GM12891 (cell line): ENCODE measurements at regions not wholly inside any gene's neighbourhood (a gene's known extent, or its start where the extent isn't known, plus 50 kb on each side); places are given as distances from the start of the nearest gene placed in this dataset.
"Not testable (repeated sequence)": the region's sequence is repeated elsewhere in the genome, so short reads cannot be mapped to it uniquely, and the experiment has no call there.

Experiments used
- PAX5 ChIP-seq: IDR thresholded peaks from 2 replicates; pipeline ENCODE4 v1.6.1; 2011; ENCODE audit warnings: low read length, moderate library complexity, mild to moderate bottlenecking; ENCODE audit not compliant: insufficient read depth, severe bottlenecking
- POLR2A ChIP-seq: IDR thresholded peaks from 2 replicates; pipeline ENCODE4 v1.6.1; 2011; ENCODE audit warnings: low read depth, low read length, control low read depth
- POLR2AphosphoS5 ChIP-seq: IDR thresholded peaks from 2 replicates; pipeline ENCODE4 v1.6.1; 2011; ENCODE audit warnings: low read depth, low read length, control low read depth
- POU2F2 ChIP-seq: IDR thresholded peaks from 2 replicates; pipeline ENCODE4 v1.6.1; 2011; ENCODE audit warnings: low read depth, mild to moderate bottlenecking, control low read depth, low read length, moderate library complexity
- SPI1 ChIP-seq: IDR thresholded peaks from 2 replicates; pipeline ENCODE4 v1.6.1; 2011; ENCODE audit warnings: low read depth, low read length, control low read depth
- TAF1 ChIP-seq: IDR thresholded peaks from 2 replicates; pipeline ENCODE4 v1.6.1; 2011; ENCODE audit warnings: low read depth, low read length, control low read depth

DNA sequence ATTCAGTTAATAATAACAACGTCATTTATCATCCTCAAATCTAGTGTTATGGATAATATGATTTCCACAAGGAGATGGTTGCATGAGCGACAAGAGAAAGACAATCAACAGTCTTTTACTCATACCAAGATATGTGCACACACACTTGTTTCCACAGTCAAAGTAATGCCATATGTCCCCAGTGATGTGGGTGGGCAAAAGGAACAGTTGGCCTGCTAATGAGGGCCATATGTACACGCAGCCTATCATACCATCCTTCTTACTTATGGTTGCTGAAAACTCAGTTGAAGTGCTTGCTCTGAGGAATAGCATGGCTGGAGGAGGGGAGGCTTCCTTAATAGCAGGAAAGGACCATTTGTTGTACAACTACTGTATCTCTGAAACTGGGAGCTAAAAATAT, 110.6 kb downstream of the XKR3 start:
- TF ChIP-seq POLR2AphosphoS5, POLR2A, TAF1, SPI1, POU2F2, PAX5: not testable (repeated sequence)
